ENCODE measurements at regions not wholly inside any gene's neighbourhood (a gene's known extent, or its start where the extent isn't known, plus 50 kb on each side); places are given as distances from the start of the nearest gene placed in this dataset.

DNA sequence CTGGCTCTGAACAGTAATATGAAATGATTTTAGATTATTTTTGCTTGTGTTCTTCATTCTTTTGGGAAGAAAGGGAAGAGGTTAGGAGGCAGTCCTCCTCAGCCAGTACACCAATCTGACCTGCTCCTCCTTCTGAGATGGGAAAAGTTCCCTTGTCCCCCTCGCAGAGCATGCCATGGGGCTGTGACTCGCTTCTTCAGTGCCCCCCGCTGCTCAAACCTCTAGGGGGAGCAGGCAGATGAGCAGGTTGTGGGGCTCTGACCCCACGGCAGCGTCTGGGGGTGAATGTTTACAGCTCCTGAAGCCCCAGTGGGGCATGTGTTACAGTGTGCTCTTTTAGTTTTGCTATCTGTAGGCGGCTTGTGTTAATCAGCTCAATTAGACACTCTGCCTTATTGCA, 50.9 kb upstream of the KLF9 start:
- TF ChIP-seq CTCF (IDR thresholded peaks at IDR 0.05) (no peak), POLR2A (IDR thresholded peaks at IDR 0.05) (no peak), POLR2AphosphoS5 (IDR thresholded peaks at IDR 0.05) (no peak)
